ENCODE measurements at regions not wholly inside any gene's neighbourhood (a gene's known extent, or its start where the extent isn't known, plus 50 kb on each side); places are given as distances from the start of the nearest gene placed in this dataset.

GRCh38 chr7:96402913-96403312, 81.0 kb upstream of the SLC25A13 start:
- DNase-seq: no peak

- no peak for DNase-seq
Measured at GRCh38 chr7:96401200-96401599, 79.3 kb upstream of the SLC25A13 start.

GRCh38 chr7:96400518-96400917, 78.6 kb upstream of the SLC25A13 start:
- DNase-seq: no peak

GRCh38 chr7:96400001-96400400, 78.1 kb upstream of the SLC25A13 start:
- no peak for DNase-seq

- DNase-seq: peak; percentile 70
Measured at GRCh38 chr7:96397936-96398598, 76.2 kb upstream of the SLC25A13 start.

GRCh38 chr7:96388620-96389383, 66.9 kb upstream of the SLC25A13 start:
- DNase-seq: no peak

- DNase-seq: no peak
Measured at GRCh38 chr7:96388166-96388565, 66.3 kb upstream of the SLC25A13 start.

- DNase-seq: peak; percentile 37
Measured at GRCh38 chr7:96380111-96380512, 58.2 kb upstream of the SLC25A13 start.

- no peak for DNase-seq
Measured at GRCh38 chr7:96377399-96377798, 55.5 kb upstream of the SLC25A13 start.

Data from NCI-H1105 treated with DMSO at 0.1 percent for 48 hours (cell line).